Caco-2 (cell line): ENCODE measurements at regions not wholly inside any gene's neighbourhood (a gene's known extent, or its start where the extent isn't known, plus 50 kb on each side); places are given as distances from the start of the nearest gene placed in this dataset.

Source experiments
- BruUV-seq: library from RNA; stranded (reverse); fragments of 400-500 nt; replicated peaks from 2 replicates; lab custom pipeline; 2021; lab: Mats Ljungman, UMichigan
- CTCF ChIA-PET: fragments of 300-600 bp; sonication (Branson Sonifier 250); formaldehyde crosslinking; loops from one replicate; lab custom pipeline; 2022; ENCODE audit warnings: antibody characterized with exemption; lab: Charles Lee
- POLR2A ChIA-PET: fragments of 300-600 bp; sonication (Branson Sonifier 250); formaldehyde crosslinking; loops from one replicate; lab custom pipeline; 2022; ENCODE audit warnings: antibody characterized with exemption; lab: Charles Lee
- DNase-seq, 2 experiments: peaks; one replicate each; pipeline versions ENCODE4 v3.0.0 to v3.0.0-alpha.2; 2020 to 2022
- H3K27me3 ChIP-seq: replicated peaks from 2 replicates; pipeline ENCODE4 v1.6.0; 2011; ENCODE audit warnings: low read length; ENCODE audit not compliant: control insufficient read depth, insufficient read depth
- H3K36me3 ChIP-seq: 2 replicates; pipeline ENCODE4 v1.5.1; 2011; ENCODE audit warnings: low read length; ENCODE audit not compliant: control insufficient read depth, insufficient read depth
- H3K4me1 ChIP-seq: fragments of 250-450 bp; sonication (Bioruptor Pico); 2 replicates; pipeline ENCODE4 v1.5.1; 2020; ENCODE audit warnings: mild to moderate bottlenecking
- H3K4me3 ChIP-seq: 2 replicates; pipeline ENCODE4 v1.5.1; 2011; ENCODE audit warnings: low read depth, mild to moderate bottlenecking, control low read depth, low read length
- H3K9me3 ChIP-seq: fragments of 250-450 bp; sonication (Bioruptor Pico); 2 replicates; pipeline ENCODE4 v1.5.1; 2020; ENCODE audit warnings: mild to moderate bottlenecking, moderate library complexity
- H3K27ac Mint-ChIP-seq: one replicate; pipeline ENCODE4 v1.8.0; 2022; ENCODE audit warnings: mixed read lengths; ENCODE audit not compliant: unreplicated experiment
- H3K27me3 Mint-ChIP-seq: one replicate; pipeline ENCODE4 v1.8.0; 2022; ENCODE audit warnings: mixed read lengths; ENCODE audit not compliant: insufficient read depth, unreplicated experiment
- H3K36me3 Mint-ChIP-seq: one replicate; pipeline ENCODE4 v1.8.0; 2022; ENCODE audit warnings: mild to moderate bottlenecking, mixed read lengths; ENCODE audit not compliant: insufficient read depth, unreplicated experiment
- H3K4me1 Mint-ChIP-seq: one replicate; pipeline ENCODE4 v1.8.0; 2022; ENCODE audit warnings: low read depth, mixed read lengths; ENCODE audit not compliant: unreplicated experiment
- H3K4me3 Mint-ChIP-seq: one replicate; pipeline ENCODE4 v1.8.0; 2022; ENCODE audit warnings: mild to moderate bottlenecking, moderate library complexity, mixed read lengths; ENCODE audit not compliant: unreplicated experiment
- H3K9me3 Mint-ChIP-seq: one replicate; pipeline ENCODE4 v1.8.0; 2022; ENCODE audit warnings: mixed read lengths; ENCODE audit not compliant: unreplicated experiment
- CTCF ChIP-seq, 2 experiments: fragments of 200-600 bp in 1 of 2; IDR thresholded peaks; 1 replicate in 1 of 2; 2 replicates in 1 of 2; pipeline versions ENCODE4 v1.5.1 to v1.8.0; 2011 to 2022; ENCODE audit warnings: antibody characterized with exemption in 1 of 2, control low read depth in 1 of 2, inconsistent platforms in 1 of 2, low read depth in 1 of 2, low read length in 1 of 2, mild to moderate bottlenecking in 1 of 2, moderate library complexity in 1 of 2; ENCODE audit not compliant: insufficient read depth in 1 of 2, severe bottlenecking in 1 of 2, unreplicated experiment in 1 of 2
- intact Hi-C: fragments of 100-400 bp; cut with micrococcal nuclease; formaldehyde crosslinking; loops from one replicate; pipeline ENCODE4 v1.10.0; 2022; ENCODE audit not compliant: unreplicated experiment

- peaks cover 10% of the 10 kb centered on the region for H3K9me3 Mint-ChIP-seq
- Histone ChIP-seq H3K4me3 (no peak overlapping the region), H3K36me3 (no peaks in the 10 kb centered on the region), H3K4me1 (no peaks in the 10 kb centered on the region), H3K27me3 (no peaks in the 10 kb centered on the region), H3K9me3 (no peaks in the 10 kb centered on the region)
- no peaks in the 10 kb centered on the region for H3K27me3 Mint-ChIP-seq
- ChIA-PET POLR2A (no interaction called here), CTCF (no interaction called here)
- no peak overlapping the region for H3K27ac Mint-ChIP-seq
- DNase-seq, result no peak
- no peaks in the 10 kb centered on the region for H3K36me3 Mint-ChIP-seq
- intact Hi-C loops, result no loop called here
- BruUV-seq, result no TSS peak
- no peaks in the 10 kb centered on the region for H3K4me1 Mint-ChIP-seq
- TF ChIP-seq CTCF (IDR thresholded peaks at IDR 0.05; ENCODE audit: insufficient read depth in 1 of 2, low read depth in 1 of 2, low read length in 1 of 2, severe bottlenecking in 1 of 2, unreplicated experiment in 1 of 2), result no peak
- no peak overlapping the region for H3K4me3 Mint-ChIP-seq
Observed at GRCh38 chr12:127909041-127909440, 357.9 kb upstream of the TMEM132C start.

- CTCF ChIA-PET, result no interaction called here
- H3K4me1 ChIP-seq, result no peaks in the 10 kb centered on the region
- H3K4me1 Mint-ChIP-seq, result no peaks in the 10 kb centered on the region
- H3K27ac Mint-ChIP-seq, result no peak overlapping the region
- H3K27me3 ChIP-seq, result no peaks in the 10 kb centered on the region
- no peak for DNase-seq
- no peaks in the 10 kb centered on the region for H3K36me3 ChIP-seq
- no peak overlapping the region for H3K4me3 Mint-ChIP-seq
- no peak for TF ChIP-seq CTCF (IDR thresholded peaks at IDR 0.05; ENCODE audit: insufficient read depth in 1 of 2, low read depth in 1 of 2, low read length in 1 of 2, severe bottlenecking in 1 of 2, unreplicated experiment in 1 of 2)
- no peaks in the 10 kb centered on the region for H3K36me3 Mint-ChIP-seq
- BruUV-seq, result no TSS peak
- POLR2A ChIA-PET, result no interaction called here
- intact Hi-C loops, result no loop called here
- no peaks in the 10 kb centered on the region for H3K27me3 Mint-ChIP-seq
- no peaks in the 10 kb centered on the region for H3K9me3 ChIP-seq
- H3K9me3 Mint-ChIP-seq, result no peaks in the 10 kb centered on the region
- H3K4me3 ChIP-seq, result no peak overlapping the region
Observed at GRCh38 chr12:127911291-127911690, 355.7 kb upstream of the TMEM132C start.

- no TSS peak for BruUV-seq
Observed at GRCh38 chr12:127912035-127912665, 354.8 kb upstream of the TMEM132C start.

More at GRCh38 chr12:127912035-127912665, 354.8 kb upstream of the TMEM132C start:
- H3K27ac Mint-ChIP-seq, result no peak overlapping the region
- intact Hi-C loops, result no loop called here
- H3K4me3 Mint-ChIP-seq, result no peak overlapping the region
- CTCF ChIA-PET, result no interaction called here
- no peaks in the 10 kb centered on the region for H3K4me1 Mint-ChIP-seq
- Histone ChIP-seq H3K9me3 (no peaks in the 10 kb centered on the region), H3K4me1 (no peaks in the 10 kb centered on the region), H3K36me3 (no peaks in the 10 kb centered on the region), H3K4me3 (no peak overlapping the region), H3K27me3 (no peaks in the 10 kb centered on the region)
- no peak for DNase-seq
- POLR2A ChIA-PET, result no interaction called here
- no peak for TF ChIP-seq CTCF (IDR thresholded peaks at IDR 0.05; ENCODE audit: insufficient read depth in 1 of 2, low read depth in 1 of 2, low read length in 1 of 2, severe bottlenecking in 1 of 2, unreplicated experiment in 1 of 2)
- no peaks in the 10 kb centered on the region for H3K27me3 Mint-ChIP-seq
- no peaks in the 10 kb centered on the region for H3K9me3 Mint-ChIP-seq
- no peaks in the 10 kb centered on the region for H3K36me3 Mint-ChIP-seq
